ENCODE measurements at regions not wholly inside any gene's neighbourhood (a gene's known extent, or its start where the extent isn't known, plus 50 kb on each side); places are given as distances from the start of the nearest gene placed in this dataset.
A peak's percentile ranks its signal among the peaks of the same experiment; 100 is the strongest.

GRCh38 chr5:90173299-90174030, 236.1 kb downstream of the CETN3 start:
- peaks cover 0 to 28% of the 10 kb centered on the region in 2 donors for H3K4me1 ChIP-seq
- no peaks in the 10 kb centered on the region for H3K27me3 ChIP-seq
- no peak for DNase-seq (ENCODE audit: low spot score in 2 of 2)
- H3K9me3 ChIP-seq: peaks cover 0 to 4% of the 10 kb centered on the region in 2 donors
- peak overlapping the region; percentile 42 to 58 for H3K27ac ChIP-seq
- H3K4me3 ChIP-seq: no peak overlapping the region
- intact Hi-C loops (cut with DNase I): no loop called here
- no peaks in the 10 kb centered on the region for H3K36me3 ChIP-seq
- no peak for TF ChIP-seq CTCF (IDR thresholded peaks at IDR 0.05)

- H3K4me1 ChIP-seq: peaks cover 0 to 28% of the 10 kb centered on the region in 2 donors
- no peaks in the 10 kb centered on the region for H3K9me3 ChIP-seq
- H3K36me3 ChIP-seq: no peaks in the 10 kb centered on the region
- no peak overlapping the region for H3K27ac ChIP-seq
- H3K27me3 ChIP-seq: no peaks in the 10 kb centered on the region
- TF ChIP-seq CTCF (IDR thresholded peaks at IDR 0.05): no peak
- no peak overlapping the region for H3K4me3 ChIP-seq
- DNase-seq (ENCODE audit: low spot score in 2 of 2): no peak
- intact Hi-C loops (cut with DNase I): no loop called here
Measured at GRCh38 chr5:90171466-90171865, 238.1 kb downstream of the CETN3 start.

GRCh38 chr5:90170261-90170660, 239.3 kb downstream of the CETN3 start:
- Histone ChIP-seq H3K36me3 (no peaks in the 10 kb centered on the region), H3K27ac (peak overlapping the region in 1 of 2 donors; percentile 10), H3K9me3 (no peaks in the 10 kb centered on the region), H3K27me3 (no peaks in the 10 kb centered on the region), H3K4me1 (peaks cover 0 to 28% of the 10 kb centered on the region in 2 donors), H3K4me3 (no peak overlapping the region)
- intact Hi-C loops (cut with DNase I): no loop called here
- TF ChIP-seq CTCF (IDR thresholded peaks at IDR 0.05): no peak
- no peak for DNase-seq (ENCODE audit: low spot score in 2 of 2)

GRCh38 chr5:90169078-90169477, 240.5 kb downstream of the CETN3 start:
- Histone ChIP-seq H3K27me3 (no peaks in the 10 kb centered on the region), H3K27ac (peak overlapping the region; percentile 17 to 23), H3K9me3 (no peaks in the 10 kb centered on the region), H3K4me1 (peaks cover 0 to 25% of the 10 kb centered on the region in 2 donors), H3K4me3 (no peak overlapping the region), H3K36me3 (no peaks in the 10 kb centered on the region)
- no peak for TF ChIP-seq CTCF (IDR thresholded peaks at IDR 0.05)
- intact Hi-C loops (cut with DNase I): no loop called here
- no peak for DNase-seq (ENCODE audit: low spot score in 2 of 2)

GRCh38 chr5:90168399-90168798, 241.2 kb downstream of the CETN3 start:
- no peak for TF ChIP-seq CTCF (IDR thresholded peaks at IDR 0.05)
- DNase-seq (ENCODE audit: low spot score in 2 of 2): no peak
- intact Hi-C loops (cut with DNase I): no loop called here
- no peak overlapping the region for H3K27ac ChIP-seq
- H3K36me3 ChIP-seq: no peaks in the 10 kb centered on the region
- no peak overlapping the region for H3K4me3 ChIP-seq
- H3K4me1 ChIP-seq: peaks cover 0 to 19% of the 10 kb centered on the region in 2 donors
- no peaks in the 10 kb centered on the region for H3K9me3 ChIP-seq
- no peaks in the 10 kb centered on the region for H3K27me3 ChIP-seq
